PC-9 (cell line): ENCODE measurements at regions not wholly inside any gene's neighbourhood (a gene's known extent, or its start where the extent isn't known, plus 50 kb on each side); places are given as distances from the start of the nearest gene placed in this dataset.
"Not testable (repeated sequence)": the region's sequence is repeated elsewhere in the genome, so short reads cannot be mapped to it uniquely, and the experiment has no call there.

ENCODE experiments used
- BruUV-seq: library from RNA; stranded (reverse); fragments of 400-500 nt; replicated peaks from 2 replicates; lab custom pipeline; 2021; lab: Mats Ljungman, UMichigan
- CTCF ChIA-PET: fragments of 300-600 bp; sonication (Branson Sonifier 250); formaldehyde crosslinking; loops from one replicate; lab custom pipeline; 2022; ENCODE audit warnings: antibody characterized with exemption; lab: Charles Lee
- POLR2A ChIA-PET: fragments of 300-600 bp; sonication (Branson Sonifier 250); formaldehyde crosslinking; loops from one replicate; lab custom pipeline; 2022; ENCODE audit warnings: antibody characterized with exemption; ENCODE audit not compliant: unreplicated experiment; lab: Charles Lee
- DNase-seq, 2 experiments: peaks; one replicate each; pipeline versions ENCODE4 v3.0.0 to v3.0.0-alpha.2; 2015 to 2022; ENCODE audit warnings: mixed read lengths in 1 of 2
- H2AFZ ChIP-seq: fragments of 200-600 bp; sonication (generic); 2 replicates; pipeline ENCODE4 v1.8.1; 2017; ENCODE audit warnings: antibody characterized with exemption
- H3F3A ChIP-seq: fragments of 200-600 bp; sonication (generic); 2 replicates; pipeline ENCODE4 v1.8.1; 2017; ENCODE audit warnings: antibody characterized with exemption, mild to moderate bottlenecking, low read depth; ENCODE audit not compliant: insufficient read depth
- H3K27ac ChIP-seq: fragments of 200-600 bp; sonication (generic); 2 replicates; pipeline ENCODE4 v1.6.1; 2016; ENCODE audit warnings: mixed run types
- H3K27me3 ChIP-seq: fragments of 200-600 bp; sonication (generic); 2 replicates; pipeline ENCODE4 v1.6.1; 2016; ENCODE audit warnings: low read depth, mixed run types; ENCODE audit not compliant: insufficient read depth
- H3K36me3 ChIP-seq: fragments of 200-600 bp; sonication (generic); 2 replicates; pipeline ENCODE4 v1.6.1; 2016; ENCODE audit warnings: low read depth, mixed run types
- H3K4me1 ChIP-seq: fragments of 200-600 bp; sonication (generic); replicated peaks from 2 replicates; pipeline ENCODE4 v1.6.1; 2016; ENCODE audit warnings: mixed run types; ENCODE audit not compliant: insufficient read depth
- H3K4me2 ChIP-seq: fragments of 200-600 bp; sonication (generic); 2 replicates; pipeline ENCODE4 v1.6.1; 2017; ENCODE audit warnings: mixed run types
- H3K4me3 ChIP-seq: fragments of 200-600 bp; sonication (generic); 2 replicates; pipeline ENCODE4 v1.6.1; 2016; ENCODE audit warnings: mixed run types
- H3K79me2 ChIP-seq: fragments of 200-600 bp; sonication (generic); 2 replicates; pipeline ENCODE4 v1.6.1; 2017; ENCODE audit warnings: low read depth, mixed run types
- H3K9me2 ChIP-seq: fragments of 200-600 bp; sonication (generic); 2 replicates; pipeline ENCODE4 v1.8.1; 2017; ENCODE audit warnings: mild to moderate bottlenecking; ENCODE audit not compliant: insufficient read depth
- H3K9me3 ChIP-seq: fragments of 200-600 bp; sonication (generic); 2 replicates; pipeline ENCODE4 v1.8.1; 2016; ENCODE audit warnings: low read depth; ENCODE audit not compliant: insufficient read depth
- H4K20me1 ChIP-seq: fragments of 200-600 bp; sonication (generic); 2 replicates; pipeline ENCODE4 v1.8.1; 2017; ENCODE audit not compliant: insufficient read depth
- CTCF ChIP-seq: fragments of 200-600 bp; sonication (generic); conservative IDR thresholded peaks from 2 replicates; pipeline ENCODE4 v1.6.1; 2017; ENCODE audit warnings: mixed run types, antibody characterized with exemption, mild to moderate bottlenecking, moderate library complexity
- EZH2 ChIP-seq: fragments of 200-600 bp; sonication (generic); IDR thresholded peaks from 2 replicates; pipeline ENCODE4 v1.8.0; 2017; ENCODE audit warnings: antibody characterized with exemption, low read depth
- intact Hi-C: fragments of 100-400 bp; cut with micrococcal nuclease; formaldehyde crosslinking; loops from one replicate; pipeline ENCODE4 v1.10.0; 2022; ENCODE audit not compliant: unreplicated experiment

GRCh38 chrX:98931216-98931615 lies 1478.9 kb downstream of the PCDH19 start:
- TF ChIP-seq CTCF (no peak), EZH2 (no peak)
- H3F3A ChIP-seq: no peaks in the 10 kb centered on the region
- BruUV-seq: no TSS peak
- no peaks in the 10 kb centered on the region for H3K4me1 ChIP-seq
- no peaks in the 10 kb centered on the region for H3K36me3 ChIP-seq
- no peak overlapping the region for H2AFZ ChIP-seq
- ChIA-PET CTCF (no interaction called here), POLR2A (no interaction called here)
- no peaks in the 10 kb centered on the region for H3K9me3 ChIP-seq
- no peak overlapping the region for H3K4me3 ChIP-seq
- no peaks in the 10 kb centered on the region for H3K79me2 ChIP-seq
- H3K27me3 ChIP-seq: no peaks in the 10 kb centered on the region
- H4K20me1 ChIP-seq: no peaks in the 10 kb centered on the region
- DNase-seq: no peak
- intact Hi-C loops: no loop called here
- no peaks in the 10 kb centered on the region for H3K9me2 ChIP-seq
- H3K4me2 ChIP-seq: no peak overlapping the region
- no peak overlapping the region for H3K27ac ChIP-seq

DNA sequence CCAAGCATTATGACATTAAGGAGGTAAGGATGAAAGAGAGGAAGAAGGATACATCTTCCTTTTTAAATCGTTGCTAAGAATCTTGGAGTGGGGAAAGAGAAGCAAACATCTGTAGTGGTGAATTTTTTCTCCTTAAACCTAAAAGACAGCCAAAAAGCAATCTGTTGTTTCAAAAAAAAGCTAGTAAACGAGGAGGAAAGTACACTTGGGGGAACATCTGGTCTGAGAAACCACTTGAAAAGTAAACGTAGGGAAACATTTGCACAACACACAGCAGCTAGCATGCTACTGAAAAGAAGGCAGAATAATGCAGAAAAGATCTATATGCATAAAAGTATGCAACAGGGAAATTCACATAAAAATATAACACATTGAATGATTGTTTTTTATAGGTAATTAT lies 1485.6 kb downstream of the PCDH19 start:
- H4K20me1 ChIP-seq: no peaks in the 10 kb centered on the region
- no peaks in the 10 kb centered on the region for H3K36me3 ChIP-seq
- DNase-seq: no peak
- no peaks in the 10 kb centered on the region for H3K79me2 ChIP-seq
- H3K27me3 ChIP-seq: no peaks in the 10 kb centered on the region
- H3K9me3 ChIP-seq: no peaks in the 10 kb centered on the region
- H3K4me2 ChIP-seq: no peak overlapping the region
- H3K9me2 ChIP-seq: no peaks in the 10 kb centered on the region
- POLR2A ChIA-PET: no interaction called here
- CTCF ChIA-PET: no interaction called here
- TF ChIP-seq EZH2 (no peak), CTCF (no peak)
- H3K27ac ChIP-seq: no peak overlapping the region
- no peaks in the 10 kb centered on the region for H3F3A ChIP-seq
- no peak overlapping the region for H3K4me3 ChIP-seq
- no TSS peak for BruUV-seq
- no peaks in the 10 kb centered on the region for H3K4me1 ChIP-seq
- no peak overlapping the region for H2AFZ ChIP-seq
- intact Hi-C loops: no loop called here

- DNase-seq: no peak
- H3K9me2 ChIP-seq: no peaks in the 10 kb centered on the region
- POLR2A ChIA-PET: no interaction called here
- no peak for TF ChIP-seq CTCF
- no peak for TF ChIP-seq EZH2
- H3K27me3 ChIP-seq: no peaks in the 10 kb centered on the region
- CTCF ChIA-PET: no interaction called here
- BruUV-seq: no TSS peak
- intact Hi-C loops: no loop called here
- no peaks in the 10 kb centered on the region for H3F3A ChIP-seq
- H3K27ac ChIP-seq: no peak overlapping the region
- no peak overlapping the region for H3K4me2 ChIP-seq
- no peaks in the 10 kb centered on the region for H3K4me1 ChIP-seq
- H3K79me2 ChIP-seq: no peaks in the 10 kb centered on the region
- no peak overlapping the region for H2AFZ ChIP-seq
- no peaks in the 10 kb centered on the region for H3K9me3 ChIP-seq
- no peaks in the 10 kb centered on the region for H3K36me3 ChIP-seq
- no peak overlapping the region for H3K4me3 ChIP-seq
- H4K20me1 ChIP-seq: no peaks in the 10 kb centered on the region
Measured at GRCh38 chrX:98897191-98897590, 1512.9 kb downstream of the PCDH19 start.

DNA sequence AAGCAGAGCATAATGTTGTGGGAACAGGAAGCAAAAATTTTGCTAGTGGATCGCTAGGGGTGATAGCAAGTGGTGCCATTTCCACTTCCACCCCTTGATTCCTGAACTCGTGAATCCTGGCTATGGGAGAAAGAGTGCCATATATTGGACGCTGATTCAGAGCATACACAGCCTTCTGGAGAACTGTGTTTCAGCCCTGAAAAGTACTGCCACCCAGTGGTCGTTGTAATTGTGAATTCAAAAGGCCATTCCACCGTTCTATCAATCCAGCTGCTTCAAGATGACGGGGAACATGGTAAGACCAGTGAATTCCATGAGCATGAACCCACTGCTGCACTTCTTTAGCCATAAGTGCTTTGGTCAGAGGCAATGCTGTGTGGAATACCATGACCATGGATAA lies 1559.4 kb downstream of the PCDH19 start:
- H3K79me2 ChIP-seq, H2AFZ ChIP-seq, CTCF ChIA-PET, H3K9me2 ChIP-seq, POLR2A ChIA-PET, H3K36me3 ChIP-seq, H3K9me3 ChIP-seq, H3K4me3 ChIP-seq, H3K4me1 ChIP-seq, H3K27me3 ChIP-seq, H3K4me2 ChIP-seq, BruUV-seq, H4K20me1 ChIP-seq, H3F3A ChIP-seq, H3K27ac ChIP-seq, intact Hi-C loops: not testable (repeated sequence)
- DNase-seq: peak in 1 of 2 experiments; percentile 3
